ENCODE measurements at regions not wholly inside any gene's neighbourhood (a gene's known extent, or its start where the extent isn't known, plus 50 kb on each side); places are given as distances from the start of the nearest gene placed in this dataset.

GRCh38 chr13:85597790-85598500 lies 201.3 kb downstream of the SLITRK6 start:
- no peaks in the 10 kb centered on the region for H3K27me3 ChIP-seq (ENCODE audit: control insufficient read depth, insufficient read depth, low read length)
- H3K27ac ChIP-seq (ENCODE audit: low read length), result no peak overlapping the region
- no peak overlapping the region for H3K9ac ChIP-seq (ENCODE audit: low read length)
- no peaks in the 10 kb centered on the region for H3K4me1 ChIP-seq (ENCODE audit: control insufficient read depth, low read depth, low read length)
- no peaks in the 10 kb centered on the region for H3K36me3 ChIP-seq (ENCODE audit: control insufficient read depth, low read depth, low read length)
- H3K4me3 ChIP-seq (ENCODE audit: low read length), result no peak overlapping the region
- no peaks in the 10 kb centered on the region for H3K9me3 ChIP-seq (ENCODE audit: control insufficient read depth, low read depth, low read length)

GRCh38 chr13:85592211-85592610 lies 207.0 kb downstream of the SLITRK6 start:
- H3K4me3 ChIP-seq (ENCODE audit: low read length), result no peak overlapping the region
- H3K27me3 ChIP-seq (ENCODE audit: control insufficient read depth, insufficient read depth, low read length), result no peaks in the 10 kb centered on the region
- peaks cover 10% of the 10 kb centered on the region for H3K4me1 ChIP-seq (ENCODE audit: control insufficient read depth, low read depth, low read length)
- no peaks in the 10 kb centered on the region for H3K36me3 ChIP-seq (ENCODE audit: control insufficient read depth, low read depth, low read length)
- H3K9ac ChIP-seq (ENCODE audit: low read length), result no peak overlapping the region
- no peaks in the 10 kb centered on the region for H3K9me3 ChIP-seq (ENCODE audit: control insufficient read depth, low read depth, low read length)
- H3K27ac ChIP-seq (ENCODE audit: low read length), result no peak overlapping the region

GRCh38 chr13:85590231-85590931 lies 208.8 kb downstream of the SLITRK6 start:
- Histone ChIP-seq H3K4me3 (ENCODE audit: low read length) (no peak overlapping the region), H3K27me3 (ENCODE audit: control insufficient read depth, insufficient read depth, low read length) (no peaks in the 10 kb centered on the region), H3K27ac (ENCODE audit: low read length) (no peak overlapping the region), H3K4me1 (ENCODE audit: control insufficient read depth, low read depth, low read length) (peaks cover 10% of the 10 kb centered on the region), H3K9me3 (ENCODE audit: control insufficient read depth, low read depth, low read length) (no peaks in the 10 kb centered on the region), H3K36me3 (ENCODE audit: control insufficient read depth, low read depth, low read length) (no peaks in the 10 kb centered on the region), H3K9ac (ENCODE audit: low read length) (no peak overlapping the region)

- H3K27me3 ChIP-seq (ENCODE audit: control insufficient read depth, insufficient read depth, low read length), result no peaks in the 10 kb centered on the region
- no peak overlapping the region for H3K4me3 ChIP-seq (ENCODE audit: low read length)
- H3K27ac ChIP-seq (ENCODE audit: low read length), result no peak overlapping the region
- H3K9me3 ChIP-seq (ENCODE audit: control insufficient read depth, low read depth, low read length), result no peaks in the 10 kb centered on the region
- peaks cover 10% of the 10 kb centered on the region for H3K4me1 ChIP-seq (ENCODE audit: control insufficient read depth, low read depth, low read length)
- no peak overlapping the region for H3K9ac ChIP-seq (ENCODE audit: low read length)
- no peaks in the 10 kb centered on the region for H3K36me3 ChIP-seq (ENCODE audit: control insufficient read depth, low read depth, low read length)
Measured at GRCh38 chr13:85589021-85589420, 210.2 kb downstream of the SLITRK6 start.

GRCh38 chr13:85588359-85588758 lies 210.9 kb downstream of the SLITRK6 start:
- H3K36me3 ChIP-seq (ENCODE audit: control insufficient read depth, low read depth, low read length), result no peaks in the 10 kb centered on the region
- no peak overlapping the region for H3K4me3 ChIP-seq (ENCODE audit: low read length)
- no peak overlapping the region for H3K9ac ChIP-seq (ENCODE audit: low read length)
- H3K9me3 ChIP-seq (ENCODE audit: control insufficient read depth, low read depth, low read length), result no peaks in the 10 kb centered on the region
- H3K27me3 ChIP-seq (ENCODE audit: control insufficient read depth, insufficient read depth, low read length), result no peaks in the 10 kb centered on the region
- peaks cover 10% of the 10 kb centered on the region for H3K4me1 ChIP-seq (ENCODE audit: control insufficient read depth, low read depth, low read length)
- H3K27ac ChIP-seq (ENCODE audit: low read length), result no peak overlapping the region

GRCh38 chr13:85586856-85587255 lies 212.4 kb downstream of the SLITRK6 start:
- Histone ChIP-seq H3K36me3 (ENCODE audit: control insufficient read depth, low read depth, low read length) (no peaks in the 10 kb centered on the region), H3K4me1 (ENCODE audit: control insufficient read depth, low read depth, low read length) (peaks cover 10% of the 10 kb centered on the region), H3K9me3 (ENCODE audit: control insufficient read depth, low read depth, low read length) (no peaks in the 10 kb centered on the region), H3K27me3 (ENCODE audit: control insufficient read depth, insufficient read depth, low read length) (no peaks in the 10 kb centered on the region), H3K27ac (ENCODE audit: low read length) (no peak overlapping the region), H3K4me3 (ENCODE audit: low read length) (no peak overlapping the region), H3K9ac (ENCODE audit: low read length) (no peak overlapping the region)

GRCh38 chr13:85586422-85586831 lies 212.8 kb downstream of the SLITRK6 start:
- H3K4me3 ChIP-seq (ENCODE audit: low read length), result no peak overlapping the region
- H3K4me1 ChIP-seq (ENCODE audit: control insufficient read depth, low read depth, low read length), result peaks cover 10% of the 10 kb centered on the region
- H3K27me3 ChIP-seq (ENCODE audit: control insufficient read depth, insufficient read depth, low read length), result no peaks in the 10 kb centered on the region
- no peak overlapping the region for H3K9ac ChIP-seq (ENCODE audit: low read length)
- H3K36me3 ChIP-seq (ENCODE audit: control insufficient read depth, low read depth, low read length), result no peaks in the 10 kb centered on the region
- H3K9me3 ChIP-seq (ENCODE audit: control insufficient read depth, low read depth, low read length), result no peaks in the 10 kb centered on the region
- no peak overlapping the region for H3K27ac ChIP-seq (ENCODE audit: low read length)

- H3K27ac ChIP-seq (ENCODE audit: low read length), result no peak overlapping the region
- H3K9me3 ChIP-seq (ENCODE audit: control insufficient read depth, low read depth, low read length), result no peaks in the 10 kb centered on the region
- H3K36me3 ChIP-seq (ENCODE audit: control insufficient read depth, low read depth, low read length), result no peaks in the 10 kb centered on the region
- no peak overlapping the region for H3K9ac ChIP-seq (ENCODE audit: low read length)
- H3K4me1 ChIP-seq (ENCODE audit: control insufficient read depth, low read depth, low read length), result peaks cover 6% of the 10 kb centered on the region
- H3K27me3 ChIP-seq (ENCODE audit: control insufficient read depth, insufficient read depth, low read length), result no peaks in the 10 kb centered on the region
- no peak overlapping the region for H3K4me3 ChIP-seq (ENCODE audit: low read length)
Measured at GRCh38 chr13:85582890-85583289, 216.3 kb downstream of the SLITRK6 start.

- Histone ChIP-seq H3K27me3 (ENCODE audit: control insufficient read depth, insufficient read depth, low read length) (no peaks in the 10 kb centered on the region), H3K4me3 (ENCODE audit: low read length) (no peak overlapping the region), H3K9me3 (ENCODE audit: control insufficient read depth, low read depth, low read length) (no peaks in the 10 kb centered on the region), H3K4me1 (ENCODE audit: control insufficient read depth, low read depth, low read length) (peaks cover 6% of the 10 kb centered on the region), H3K9ac (ENCODE audit: low read length) (no peak overlapping the region), H3K27ac (ENCODE audit: low read length) (no peak overlapping the region), H3K36me3 (ENCODE audit: control insufficient read depth, low read depth, low read length) (no peaks in the 10 kb centered on the region)
Measured at GRCh38 chr13:85575110-85575509, 224.1 kb downstream of the SLITRK6 start.

GRCh38 chr13:85567909-85568308 lies 231.3 kb downstream of the SLITRK6 start:
- H3K36me3 ChIP-seq (ENCODE audit: control insufficient read depth, low read depth, low read length), result no peaks in the 10 kb centered on the region
- no peak overlapping the region for H3K4me3 ChIP-seq (ENCODE audit: low read length)
- H3K9me3 ChIP-seq (ENCODE audit: control insufficient read depth, low read depth, low read length), result no peaks in the 10 kb centered on the region
- no peak overlapping the region for H3K27ac ChIP-seq (ENCODE audit: low read length)
- no peaks in the 10 kb centered on the region for H3K27me3 ChIP-seq (ENCODE audit: control insufficient read depth, insufficient read depth, low read length)
- H3K4me1 ChIP-seq (ENCODE audit: control insufficient read depth, low read depth, low read length), result peaks cover 15% of the 10 kb centered on the region
- H3K9ac ChIP-seq (ENCODE audit: low read length), result no peak overlapping the region

- H3K36me3 ChIP-seq (ENCODE audit: control insufficient read depth, low read depth, low read length), result no peaks in the 10 kb centered on the region
- H3K27ac ChIP-seq (ENCODE audit: low read length), result no peak overlapping the region
- H3K9ac ChIP-seq (ENCODE audit: low read length), result no peak overlapping the region
- no peaks in the 10 kb centered on the region for H3K9me3 ChIP-seq (ENCODE audit: control insufficient read depth, low read depth, low read length)
- H3K4me3 ChIP-seq (ENCODE audit: low read length), result no peak overlapping the region
- H3K27me3 ChIP-seq (ENCODE audit: control insufficient read depth, insufficient read depth, low read length), result no peaks in the 10 kb centered on the region
- H3K4me1 ChIP-seq (ENCODE audit: control insufficient read depth, low read depth, low read length), result peaks cover 15% of the 10 kb centered on the region
Measured at GRCh38 chr13:85565652-85566051, 233.6 kb downstream of the SLITRK6 start.

GRCh38 chr13:85564598-85564997 lies 234.6 kb downstream of the SLITRK6 start:
- Histone ChIP-seq H3K9ac (ENCODE audit: low read length) (no peak overlapping the region), H3K36me3 (ENCODE audit: control insufficient read depth, low read depth, low read length) (no peaks in the 10 kb centered on the region), H3K27me3 (ENCODE audit: control insufficient read depth, insufficient read depth, low read length) (no peaks in the 10 kb centered on the region), H3K4me3 (ENCODE audit: low read length) (no peak overlapping the region), H3K27ac (ENCODE audit: low read length) (no peak overlapping the region), H3K4me1 (ENCODE audit: control insufficient read depth, low read depth, low read length) (peaks cover 15% of the 10 kb centered on the region), H3K9me3 (ENCODE audit: control insufficient read depth, low read depth, low read length) (no peaks in the 10 kb centered on the region)

All from iPS-18a (cell line).